ENCODE measurements at regions not wholly inside any gene's neighbourhood (a gene's known extent, or its start where the extent isn't known, plus 50 kb on each side); places are given as distances from the start of the nearest gene placed in this dataset.

DNA sequence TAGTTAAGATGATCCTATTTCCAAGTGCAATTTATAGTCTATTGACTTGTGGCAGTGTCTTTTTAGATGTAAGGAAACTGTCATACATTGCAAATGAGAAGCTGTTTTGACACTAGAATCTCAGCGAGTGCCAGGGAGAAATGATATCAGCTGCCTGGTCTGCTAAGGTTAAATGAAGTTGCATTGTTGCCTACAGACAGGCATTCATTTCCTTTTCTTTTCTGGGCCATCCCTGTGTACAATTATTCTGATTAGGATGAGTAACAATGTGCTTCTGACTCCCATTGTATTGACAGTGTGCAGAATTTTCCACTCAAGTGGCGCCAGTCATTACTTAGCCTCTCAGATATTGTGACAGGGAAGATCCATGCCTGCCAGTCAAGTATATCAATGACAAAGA lies 231.2 kb downstream of the GPAT3 start:
- TF ChIP-seq, protein P1, sequence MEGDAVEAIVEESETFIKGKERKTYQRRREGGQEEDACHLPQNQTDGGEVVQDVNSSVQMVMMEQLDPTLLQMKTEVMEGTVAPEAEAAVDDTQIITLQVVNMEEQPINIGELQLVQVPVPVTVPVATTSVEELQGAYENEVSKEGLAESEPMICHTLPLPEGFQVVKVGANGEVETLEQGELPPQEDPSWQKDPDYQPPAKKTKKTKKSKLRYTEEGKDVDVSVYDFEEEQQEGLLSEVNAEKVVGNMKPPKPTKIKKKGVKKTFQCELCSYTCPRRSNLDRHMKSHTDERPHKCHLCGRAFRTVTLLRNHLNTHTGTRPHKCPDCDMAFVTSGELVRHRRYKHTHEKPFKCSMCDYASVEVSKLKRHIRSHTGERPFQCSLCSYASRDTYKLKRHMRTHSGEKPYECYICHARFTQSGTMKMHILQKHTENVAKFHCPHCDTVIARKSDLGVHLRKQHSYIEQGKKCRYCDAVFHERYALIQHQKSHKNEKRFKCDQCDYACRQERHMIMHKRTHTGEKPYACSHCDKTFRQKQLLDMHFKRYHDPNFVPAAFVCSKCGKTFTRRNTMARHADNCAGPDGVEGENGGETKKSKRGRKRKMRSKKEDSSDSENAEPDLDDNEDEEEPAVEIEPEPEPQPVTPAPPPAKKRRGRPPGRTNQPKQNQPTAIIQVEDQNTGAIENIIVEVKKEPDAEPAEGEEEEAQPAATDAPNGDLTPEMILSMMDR (IDR thresholded peaks at IDR 0.05 in 2 of 3, conservative IDR thresholded peaks at IDR 0.05 in 1 of 3; ENCODE audit: control insufficient read depth in 2 of 3, extremely low read depth in 1 of 3, insufficient read depth in 1 of 3, low read depth in 3 of 3, low read length in 3 of 3): no peak
- TF ChIP-seq, protein P2, sequence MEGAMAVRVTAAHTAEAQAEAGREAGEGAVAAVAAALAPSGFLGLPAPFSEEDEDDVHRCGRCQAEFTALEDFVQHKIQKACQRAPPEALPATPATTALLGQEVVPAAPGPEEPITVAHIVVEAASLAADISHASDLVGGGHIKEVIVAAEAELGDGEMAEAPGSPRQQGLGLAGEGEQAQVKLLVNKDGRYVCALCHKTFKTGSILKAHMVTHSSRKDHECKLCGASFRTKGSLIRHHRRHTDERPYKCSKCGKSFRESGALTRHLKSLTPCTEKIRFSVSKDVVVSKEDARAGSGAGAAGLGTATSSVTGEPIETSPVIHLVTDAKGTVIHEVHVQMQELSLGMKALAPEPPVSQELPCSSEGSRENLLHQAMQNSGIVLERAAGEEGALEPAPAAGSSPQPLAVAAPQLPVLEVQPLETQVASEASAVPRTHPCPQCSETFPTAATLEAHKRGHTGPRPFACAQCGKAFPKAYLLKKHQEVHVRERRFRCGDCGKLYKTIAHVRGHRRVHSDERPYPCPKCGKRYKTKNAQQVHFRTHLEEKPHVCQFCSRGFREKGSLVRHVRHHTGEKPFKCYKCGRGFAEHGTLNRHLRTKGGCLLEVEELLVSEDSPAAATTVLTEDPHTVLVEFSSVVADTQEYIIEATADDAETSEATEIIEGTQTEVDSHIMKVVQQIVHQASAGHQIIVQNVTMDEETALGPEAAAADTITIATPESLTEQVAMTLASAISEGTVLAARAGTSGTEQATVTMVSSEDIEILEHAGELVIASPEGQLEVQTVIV (IDR thresholded peaks at IDR 0.05; ENCODE audit: borderline replicate concordance, partially characterized antibody): no peak
- no peak for TF ChIP-seq EZH2 (IDR thresholded peaks at IDR 0.05; ENCODE audit: borderline replicate concordance, control insufficient read depth, low read depth, low read length)
- TF ChIP-seq, protein P3, sequence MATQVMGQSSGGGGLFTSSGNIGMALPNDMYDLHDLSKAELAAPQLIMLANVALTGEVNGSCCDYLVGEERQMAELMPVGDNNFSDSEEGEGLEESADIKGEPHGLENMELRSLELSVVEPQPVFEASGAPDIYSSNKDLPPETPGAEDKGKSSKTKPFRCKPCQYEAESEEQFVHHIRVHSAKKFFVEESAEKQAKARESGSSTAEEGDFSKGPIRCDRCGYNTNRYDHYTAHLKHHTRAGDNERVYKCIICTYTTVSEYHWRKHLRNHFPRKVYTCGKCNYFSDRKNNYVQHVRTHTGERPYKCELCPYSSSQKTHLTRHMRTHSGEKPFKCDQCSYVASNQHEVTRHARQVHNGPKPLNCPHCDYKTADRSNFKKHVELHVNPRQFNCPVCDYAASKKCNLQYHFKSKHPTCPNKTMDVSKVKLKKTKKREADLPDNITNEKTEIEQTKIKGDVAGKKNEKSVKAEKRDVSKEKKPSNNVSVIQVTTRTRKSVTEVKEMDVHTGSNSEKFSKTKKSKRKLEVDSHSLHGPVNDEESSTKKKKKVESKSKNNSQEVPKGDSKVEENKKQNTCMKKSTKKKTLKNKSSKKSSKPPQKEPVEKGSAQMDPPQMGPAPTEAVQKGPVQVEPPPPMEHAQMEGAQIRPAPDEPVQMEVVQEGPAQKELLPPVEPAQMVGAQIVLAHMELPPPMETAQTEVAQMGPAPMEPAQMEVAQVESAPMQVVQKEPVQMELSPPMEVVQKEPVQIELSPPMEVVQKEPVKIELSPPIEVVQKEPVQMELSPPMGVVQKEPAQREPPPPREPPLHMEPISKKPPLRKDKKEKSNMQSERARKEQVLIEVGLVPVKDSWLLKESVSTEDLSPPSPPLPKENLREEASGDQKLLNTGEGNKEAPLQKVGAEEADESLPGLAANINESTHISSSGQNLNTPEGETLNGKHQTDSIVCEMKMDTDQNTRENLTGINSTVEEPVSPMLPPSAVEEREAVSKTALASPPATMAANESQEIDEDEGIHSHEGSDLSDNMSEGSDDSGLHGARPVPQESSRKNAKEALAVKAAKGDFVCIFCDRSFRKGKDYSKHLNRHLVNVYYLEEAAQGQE (IDR thresholded peaks at IDR 0.05; ENCODE audit: low read depth, low read length): no peak
- TF ChIP-seq CEBPB (IDR thresholded peaks at IDR 0.05; ENCODE audit: borderline replicate concordance in 1 of 2, low read depth in 2 of 2, low read length in 2 of 2): no peak
- no peak for TF ChIP-seq HDAC6 (IDR thresholded peaks at IDR 0.05; ENCODE audit: unreplicated experiment)
- TF ChIP-seq NR2F1 (conservative IDR thresholded peaks at IDR 0.05): no peak
- TF ChIP-seq SMAD1 (IDR thresholded peaks at IDR 0.05; ENCODE audit: low read depth, partially characterized antibody): no peak
